GM03348 (cell line): ENCODE measurements at regions not wholly inside any gene's neighbourhood (a gene's known extent, or its start where the extent isn't known, plus 50 kb on each side); places are given as distances from the start of the nearest gene placed in this dataset.

Source experiments
- DNase-seq: peaks from one replicate; pipeline ENCODE4 v3.0.0; 2012; ENCODE audit warnings: low spot score

- no peak for DNase-seq
Measured at GRCh38 chr7:31398815-31399214, 58.3 kb upstream of the NEUROD6 start.

GRCh38 chr7:31407178-31407676 lies 66.7 kb upstream of the NEUROD6 start:
- no peak for DNase-seq

GRCh38 chr7:31408140-31408729 lies 67.7 kb upstream of the NEUROD6 start:
- DNase-seq: no peak

- DNase-seq: no peak
Measured at GRCh38 chr7:31410265-31410664, 69.7 kb upstream of the NEUROD6 start.

DNA sequence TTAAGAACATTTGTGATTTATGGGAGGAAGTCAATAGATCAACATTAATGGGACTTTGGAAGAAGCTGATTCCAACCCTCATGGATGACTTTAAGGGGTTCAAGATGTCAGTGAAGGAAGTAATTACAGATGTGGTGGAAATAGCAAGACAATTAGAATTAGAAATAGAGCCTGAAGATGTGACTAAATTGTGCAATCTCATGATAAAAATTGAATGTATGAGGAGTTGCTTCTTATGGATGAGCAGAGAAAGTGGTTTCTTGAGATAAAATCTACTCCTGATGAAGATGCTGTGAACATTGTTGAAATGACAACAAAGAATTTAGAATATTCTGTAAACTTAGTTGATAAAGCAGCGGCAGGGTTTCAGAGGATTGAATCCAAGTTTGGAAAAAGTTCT lies 70.9 kb upstream of the NEUROD6 start:
- DNase-seq: no peak

DNA sequence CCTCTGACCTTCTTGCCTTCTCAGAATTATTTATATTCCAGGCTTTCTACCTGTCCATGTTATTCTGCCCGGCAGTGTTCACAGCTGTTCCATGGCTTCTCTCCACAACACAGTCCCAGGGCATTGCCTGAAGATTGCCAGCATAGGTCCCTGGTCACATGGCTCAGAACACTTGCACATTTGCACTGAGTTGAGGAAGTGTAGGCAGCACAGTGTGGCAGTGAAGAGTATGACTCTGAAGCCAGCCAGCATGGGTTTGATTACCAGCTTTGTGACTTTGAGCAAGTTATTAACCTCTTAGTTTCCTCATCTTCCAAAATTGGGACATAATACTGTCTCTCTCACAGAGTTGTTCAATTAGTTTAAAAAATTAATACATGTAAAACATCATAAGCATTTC lies 73.2 kb upstream of the NEUROD6 start:
- no peak for DNase-seq

DNA sequence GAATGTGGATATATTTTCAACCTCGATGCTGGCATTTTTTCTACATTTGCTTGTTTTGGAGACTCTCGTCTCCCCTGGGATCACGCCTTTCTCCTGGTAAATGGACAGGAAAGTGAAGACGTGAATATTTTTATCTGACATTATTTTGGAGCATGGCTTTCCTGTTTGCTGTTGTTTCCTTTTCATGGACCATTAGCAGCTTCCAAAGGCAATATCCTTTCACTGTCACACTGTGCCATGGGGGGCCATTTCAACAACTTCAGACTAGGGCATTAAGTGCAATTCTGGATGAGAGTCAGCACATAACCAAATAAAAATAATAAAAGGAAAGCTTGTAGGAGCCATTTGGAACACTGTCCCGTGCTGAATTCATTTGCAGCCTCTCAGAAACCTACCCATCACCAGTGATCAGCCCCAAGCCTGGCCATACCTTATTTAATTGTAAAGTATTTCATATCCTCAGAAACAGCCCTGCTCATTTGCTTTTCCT lies 75.9 kb upstream of the NEUROD6 start:
- no peak for DNase-seq

DNA sequence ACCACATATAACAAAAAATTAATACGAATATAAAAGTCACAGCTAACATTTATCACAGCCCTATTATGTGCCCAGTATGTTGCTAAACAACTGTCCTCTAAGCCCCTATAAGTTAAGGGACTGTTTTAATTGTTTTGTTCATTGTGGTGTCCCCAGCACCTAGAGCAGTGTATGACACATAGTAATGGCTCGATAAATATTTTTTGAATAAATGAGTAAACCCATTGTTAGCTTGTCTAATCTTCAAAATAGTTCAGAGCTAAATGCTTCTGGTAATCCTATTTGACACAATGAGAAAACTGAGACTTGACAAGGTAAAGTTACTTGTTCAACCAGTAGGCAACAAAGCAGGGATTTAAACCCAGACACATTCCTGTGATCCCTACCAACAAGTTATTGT lies 78.4 kb upstream of the NEUROD6 start:
- no peak for DNase-seq

- DNase-seq: no peak
Measured at GRCh38 chr7:31419505-31420055, 79.1 kb upstream of the NEUROD6 start.

GRCh38 chr7:31420948-31421347 lies 80.4 kb upstream of the NEUROD6 start:
- no peak for DNase-seq

- DNase-seq: no peak
Measured at GRCh38 chr7:31421607-31422006, 81.1 kb upstream of the NEUROD6 start.

GRCh38 chr7:31423994-31424393 lies 83.5 kb upstream of the NEUROD6 start:
- no peak for DNase-seq

GRCh38 chr7:31432176-31432575 lies 81.7 kb upstream of the ITPRID1 start:
- no peak for DNase-seq

DNA sequence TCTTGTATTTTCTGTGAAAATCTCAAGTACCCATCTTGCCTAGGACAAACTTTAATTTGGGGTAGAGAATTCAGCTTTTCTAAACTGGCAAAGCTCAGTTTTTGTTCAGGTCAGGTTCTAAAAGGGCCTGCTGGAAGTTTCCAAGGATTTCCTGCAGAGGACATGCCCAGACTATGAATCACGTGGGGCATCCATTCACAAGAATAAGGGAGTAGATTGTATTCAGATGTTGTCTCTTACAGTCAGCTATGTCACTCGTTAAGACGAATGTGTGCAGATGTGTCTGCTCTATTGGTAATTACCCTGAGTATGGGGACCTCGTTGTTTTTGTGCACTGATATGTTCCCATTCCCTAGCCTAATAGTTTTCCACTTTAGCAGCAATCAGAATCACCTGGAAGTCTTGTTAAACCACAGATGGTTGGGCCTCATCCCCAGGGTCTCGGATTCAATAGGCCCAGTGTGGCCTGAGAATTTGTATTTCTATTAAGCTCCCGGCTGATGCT lies 81.0 kb upstream of the ITPRID1 start:
- DNase-seq: no peak

DNA sequence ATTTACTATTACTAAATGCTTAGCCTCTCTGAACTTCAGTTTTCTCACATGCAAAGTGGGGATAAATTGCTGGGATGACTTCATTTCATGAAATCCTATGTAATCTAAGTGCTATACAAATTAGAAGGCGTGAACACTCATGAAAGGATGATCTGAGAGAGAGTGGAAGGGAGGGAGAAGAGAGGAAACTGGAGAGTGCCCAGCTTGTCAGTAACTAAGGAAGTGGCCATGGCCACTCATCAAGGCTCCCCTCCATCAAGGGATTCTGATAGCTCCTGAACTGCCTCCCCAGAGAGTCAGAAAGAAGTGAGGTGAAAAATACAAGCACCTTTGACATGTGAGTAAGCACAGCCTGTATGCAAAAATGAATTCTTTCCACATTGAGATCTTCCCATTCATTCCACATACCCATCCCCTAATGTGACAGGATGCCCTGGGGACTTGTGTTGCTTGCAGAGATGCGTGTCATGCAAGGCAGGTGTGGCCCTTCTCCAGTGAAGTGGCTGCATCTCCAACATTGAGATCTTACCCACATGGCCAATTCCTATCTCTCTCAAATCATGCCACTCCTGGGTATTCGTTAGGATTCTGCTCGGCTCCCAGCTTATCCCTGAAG lies 76.5 kb upstream of the ITPRID1 start:
- no peak for DNase-seq

- DNase-seq: no peak
Measured at GRCh38 chr7:31439165-31439564, 74.7 kb upstream of the ITPRID1 start.

DNA sequence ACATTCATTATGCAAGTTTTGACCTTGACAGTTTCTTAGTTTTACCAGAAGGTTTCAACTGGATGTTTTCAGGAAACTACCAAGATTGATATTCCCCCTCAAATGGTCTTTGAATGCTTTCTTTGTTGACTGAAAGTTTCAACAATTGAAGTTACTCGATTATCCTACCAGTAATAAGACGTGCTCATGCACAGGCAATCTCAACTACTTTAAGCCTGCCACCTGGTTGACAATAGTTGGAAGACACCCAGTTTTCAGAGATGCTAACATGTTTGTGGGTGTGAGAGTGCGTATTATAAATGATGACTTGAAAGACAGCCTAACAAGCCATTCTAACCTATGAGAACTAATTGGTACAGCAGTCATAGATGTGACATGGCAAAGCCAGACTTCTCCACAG lies 73.4 kb upstream of the ITPRID1 start:
- no peak for DNase-seq

DNA sequence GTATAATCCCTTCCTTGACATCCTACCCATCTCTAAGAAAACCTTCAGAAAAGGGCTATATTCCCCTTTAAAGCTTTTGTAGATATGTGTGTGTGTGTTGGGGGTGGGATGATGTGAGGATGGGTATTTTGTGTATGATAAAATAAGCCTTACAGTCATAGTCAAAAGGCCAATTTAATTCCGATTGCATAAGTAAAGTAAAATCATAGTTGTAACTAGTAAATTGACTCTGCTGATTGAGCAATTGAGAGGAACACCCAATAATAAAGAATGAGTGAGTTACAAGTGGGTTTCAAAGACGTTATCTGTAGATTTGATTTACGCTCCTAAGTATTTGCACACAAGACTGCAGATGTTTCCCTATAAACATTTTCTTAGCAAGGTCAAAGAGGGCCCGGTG lies 71.3 kb upstream of the ITPRID1 start:
- no peak for DNase-seq

GRCh38 chr7:31443457-31443856 lies 70.4 kb upstream of the ITPRID1 start:
- DNase-seq: peak; percentile 64

GRCh38 chr7:31444196-31444595 lies 69.7 kb upstream of the ITPRID1 start:
- DNase-seq: no peak

DNA sequence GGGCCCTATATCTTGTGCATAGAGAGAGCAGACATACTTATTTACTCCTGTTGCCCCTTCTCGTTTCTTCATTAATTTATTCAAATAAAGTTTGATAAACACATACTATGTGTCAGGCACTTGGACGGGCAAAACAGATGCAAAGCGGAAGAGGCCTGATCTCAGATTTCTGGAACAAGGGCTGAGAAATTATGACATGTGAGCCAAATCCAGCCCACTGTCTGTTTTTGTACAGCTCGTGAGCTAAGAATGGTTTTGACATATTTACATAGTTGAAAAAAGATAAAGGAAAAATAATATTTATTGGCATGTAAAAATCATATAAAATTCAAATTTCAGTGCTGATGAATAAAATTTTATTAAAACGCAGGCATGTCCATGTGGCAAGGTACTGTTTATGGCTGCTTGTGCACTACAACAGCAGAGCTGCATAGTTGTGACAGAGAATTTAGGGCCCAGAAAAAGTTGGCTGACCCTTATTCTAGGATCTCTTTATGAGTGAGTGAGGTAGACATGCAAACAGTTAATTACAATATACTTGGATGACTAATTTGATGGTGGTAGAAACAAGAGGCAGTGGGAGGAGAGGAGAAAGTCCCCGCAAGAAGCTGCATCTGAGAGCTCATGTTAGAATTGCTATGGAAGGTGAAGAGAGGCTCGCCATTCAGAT lies 68.1 kb upstream of the ITPRID1 start:
- no peak for DNase-seq

- no peak for DNase-seq
Measured at GRCh38 chr7:31448649-31449048, 65.2 kb upstream of the ITPRID1 start.

GRCh38 chr7:31455844-31456243 lies 58.0 kb upstream of the ITPRID1 start:
- no peak for DNase-seq
